B cell (primary cell): ENCODE measurements at regions not wholly inside any gene's neighbourhood (a gene's known extent, or its start where the extent isn't known, plus 50 kb on each side); places are given as distances from the start of the nearest gene placed in this dataset.

Experiments used
- EZH2 ChIP-seq: IDR thresholded peaks from 2 replicates; pipeline ENCODE4 v1.6.1; 2012; ENCODE audit warnings: borderline replicate concordance, low read depth, mild to moderate bottlenecking, moderate library complexity, low read length; ENCODE audit not compliant: insufficient read depth, poor library complexity, severe bottlenecking
- TF ChIP-seq, protein P1 (sequence below): fragments of 200-600 bp; IDR thresholded peaks from one replicate; pipeline ENCODE4 v1.8.0; 2022; ENCODE audit warnings: antibody characterized with exemption, mild to moderate bottlenecking

DNA sequence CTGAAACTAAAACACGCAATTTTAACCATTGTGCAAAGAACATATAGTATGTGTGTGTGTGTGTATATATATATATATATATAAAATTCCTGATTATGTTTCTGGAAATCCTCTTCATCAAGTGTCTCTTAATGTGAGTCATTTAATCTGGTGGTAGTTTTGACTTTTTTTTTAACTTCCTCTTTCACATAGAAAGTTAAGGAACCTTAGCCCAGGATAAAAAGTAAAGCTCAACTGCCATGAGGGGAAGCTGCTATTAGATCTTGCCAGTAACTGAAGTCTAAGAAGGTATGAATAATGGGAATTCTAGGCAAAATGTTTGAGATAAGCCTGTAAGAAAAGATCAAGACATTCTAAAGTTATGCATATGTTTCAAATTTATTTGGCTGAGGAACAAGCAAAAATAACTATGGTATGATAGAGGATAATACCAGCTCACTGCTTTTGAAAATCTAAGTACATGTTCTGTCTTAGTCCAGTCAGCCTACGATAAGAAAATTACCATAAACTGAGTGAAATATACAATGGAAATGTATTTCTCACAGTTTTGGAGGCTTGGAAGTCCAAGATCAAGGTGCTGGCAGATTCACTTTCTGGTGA, 757.0 kb downstream of the TRAM1L1 start:
- TF ChIP-seq, protein P1, sequence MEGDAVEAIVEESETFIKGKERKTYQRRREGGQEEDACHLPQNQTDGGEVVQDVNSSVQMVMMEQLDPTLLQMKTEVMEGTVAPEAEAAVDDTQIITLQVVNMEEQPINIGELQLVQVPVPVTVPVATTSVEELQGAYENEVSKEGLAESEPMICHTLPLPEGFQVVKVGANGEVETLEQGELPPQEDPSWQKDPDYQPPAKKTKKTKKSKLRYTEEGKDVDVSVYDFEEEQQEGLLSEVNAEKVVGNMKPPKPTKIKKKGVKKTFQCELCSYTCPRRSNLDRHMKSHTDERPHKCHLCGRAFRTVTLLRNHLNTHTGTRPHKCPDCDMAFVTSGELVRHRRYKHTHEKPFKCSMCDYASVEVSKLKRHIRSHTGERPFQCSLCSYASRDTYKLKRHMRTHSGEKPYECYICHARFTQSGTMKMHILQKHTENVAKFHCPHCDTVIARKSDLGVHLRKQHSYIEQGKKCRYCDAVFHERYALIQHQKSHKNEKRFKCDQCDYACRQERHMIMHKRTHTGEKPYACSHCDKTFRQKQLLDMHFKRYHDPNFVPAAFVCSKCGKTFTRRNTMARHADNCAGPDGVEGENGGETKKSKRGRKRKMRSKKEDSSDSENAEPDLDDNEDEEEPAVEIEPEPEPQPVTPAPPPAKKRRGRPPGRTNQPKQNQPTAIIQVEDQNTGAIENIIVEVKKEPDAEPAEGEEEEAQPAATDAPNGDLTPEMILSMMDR = no peak
- no peak for TF ChIP-seq EZH2
